ENCODE measurements at regions not wholly inside any gene's neighbourhood (a gene's known extent, or its start where the extent isn't known, plus 50 kb on each side); places are given as distances from the start of the nearest gene placed in this dataset.

DNA sequence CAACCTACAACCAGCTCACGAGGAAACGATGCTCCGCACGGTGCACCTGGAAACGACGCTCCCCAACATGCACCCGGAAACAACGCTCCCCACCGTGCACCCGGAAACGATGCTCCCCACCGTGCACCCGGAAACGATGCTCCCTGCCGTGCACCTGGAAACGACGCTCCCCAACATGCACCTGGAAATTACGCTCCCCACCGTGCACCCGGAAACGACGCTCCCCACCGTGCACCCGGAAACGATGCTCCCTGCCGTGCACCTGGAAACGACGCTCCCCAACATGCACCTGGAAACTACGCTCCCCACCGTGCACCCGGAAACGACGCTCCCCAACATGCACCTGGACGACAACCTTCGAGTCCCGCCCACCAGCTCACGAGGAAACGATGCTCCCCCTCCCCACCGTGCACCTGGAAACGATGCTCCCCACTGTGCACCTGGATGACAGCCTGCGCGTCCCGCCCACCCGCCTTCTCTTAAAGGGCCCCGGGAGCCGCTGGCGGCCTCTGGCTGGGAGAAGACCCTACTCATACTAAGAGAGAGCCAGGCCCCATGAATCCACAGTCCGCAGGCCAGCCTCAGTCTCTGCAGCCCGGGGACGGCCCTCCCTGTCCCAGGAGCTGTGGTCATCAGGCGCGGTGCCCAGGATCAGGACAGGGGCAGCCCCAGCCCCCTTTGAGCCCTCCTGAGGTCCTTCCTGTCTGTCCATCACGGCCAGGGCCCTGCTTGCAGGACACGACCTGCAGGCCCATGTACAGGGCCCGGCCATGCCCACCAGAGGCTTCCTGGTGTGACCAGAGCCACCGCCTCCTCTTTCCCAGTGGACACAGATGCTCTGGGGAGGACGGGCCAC lies 98.3 kb downstream of the PDGFA start:
- no peak for TF ChIP-seq POLR2A (IDR thresholded peaks at IDR 0.05)
- TF ChIP-seq, protein P1, sequence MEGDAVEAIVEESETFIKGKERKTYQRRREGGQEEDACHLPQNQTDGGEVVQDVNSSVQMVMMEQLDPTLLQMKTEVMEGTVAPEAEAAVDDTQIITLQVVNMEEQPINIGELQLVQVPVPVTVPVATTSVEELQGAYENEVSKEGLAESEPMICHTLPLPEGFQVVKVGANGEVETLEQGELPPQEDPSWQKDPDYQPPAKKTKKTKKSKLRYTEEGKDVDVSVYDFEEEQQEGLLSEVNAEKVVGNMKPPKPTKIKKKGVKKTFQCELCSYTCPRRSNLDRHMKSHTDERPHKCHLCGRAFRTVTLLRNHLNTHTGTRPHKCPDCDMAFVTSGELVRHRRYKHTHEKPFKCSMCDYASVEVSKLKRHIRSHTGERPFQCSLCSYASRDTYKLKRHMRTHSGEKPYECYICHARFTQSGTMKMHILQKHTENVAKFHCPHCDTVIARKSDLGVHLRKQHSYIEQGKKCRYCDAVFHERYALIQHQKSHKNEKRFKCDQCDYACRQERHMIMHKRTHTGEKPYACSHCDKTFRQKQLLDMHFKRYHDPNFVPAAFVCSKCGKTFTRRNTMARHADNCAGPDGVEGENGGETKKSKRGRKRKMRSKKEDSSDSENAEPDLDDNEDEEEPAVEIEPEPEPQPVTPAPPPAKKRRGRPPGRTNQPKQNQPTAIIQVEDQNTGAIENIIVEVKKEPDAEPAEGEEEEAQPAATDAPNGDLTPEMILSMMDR (IDR thresholded peaks at IDR 0.05), result no peak

All from adrenal gland (tissue), 5 donors.